ENCODE measurements at regions not wholly inside any gene's neighbourhood (a gene's known extent, or its start where the extent isn't known, plus 50 kb on each side); places are given as distances from the start of the nearest gene placed in this dataset.

GRCh38 chr5:57338068-57338867, 144.3 kb downstream of the ACTBL2 start:
- TF ChIP-seq CTCF (IDR thresholded peaks at IDR 0.05; ENCODE audit: low read depth, low read length) = peak; percentile 75
- no peak for TF ChIP-seq POLR2A (IDR thresholded peaks at IDR 0.05; ENCODE audit: extremely low read depth, insufficient read length)
- no peak for TF ChIP-seq MYC (IDR thresholded peaks at IDR 0.05; ENCODE audit: low read depth, low read length)

All from NB4 (cell line).